Astrocyte of the cerebellum (primary cell): ENCODE measurements at regions not wholly inside any gene's neighbourhood (a gene's known extent, or its start where the extent isn't known, plus 50 kb on each side); places are given as distances from the start of the nearest gene placed in this dataset.
"Not testable (repeated sequence)": the region's sequence is repeated elsewhere in the genome, so short reads cannot be mapped to it uniquely, and the experiment has no call there.

ENCODE experiments used
- DNase-seq: peaks from one replicate; pipeline ENCODE4 v3.0.0-alpha.2; 2011; ENCODE audit warnings: low read depth
- H3K4me3 ChIP-seq: 2 replicates; pipeline ENCODE4 v1.5.1; 2011; ENCODE audit warnings: mild to moderate bottlenecking, low read depth, low read length, moderate library complexity
- CTCF ChIP-seq: IDR thresholded peaks from 2 replicates; pipeline ENCODE4 v1.5.1; 2012; ENCODE audit warnings: low read length, low read depth, moderate library complexity, mild to moderate bottlenecking; ENCODE audit errors: missing control alignments
- in situ Hi-C: cut with HindIII; loops from 2 replicates; pipeline ENCODE4 v1.10.0; 2017; ENCODE audit warnings: low sequenced_read_pairs

- TF ChIP-seq CTCF, result no peak
- in situ Hi-C loops, result no loop called here
- no peak for DNase-seq
- no peak overlapping the region for H3K4me3 ChIP-seq
Observed at GRCh38 chr1:212166244-212166643, 119.0 kb upstream of the PPP2R5A start.

GRCh38 chr1:212166644-212167043 is 118.6 kb upstream of the PPP2R5A start:
- in situ Hi-C loops, result no loop called here
- DNase-seq, result no peak
- TF ChIP-seq CTCF, result no peak
- H3K4me3 ChIP-seq, result no peak overlapping the region

GRCh38 chr1:212167098-212167497 is 118.1 kb upstream of the PPP2R5A start:
- no peak for DNase-seq
- H3K4me3 ChIP-seq, result no peak overlapping the region
- no peak for TF ChIP-seq CTCF
- in situ Hi-C loops, result no loop called here

- TF ChIP-seq CTCF, result no peak
- in situ Hi-C loops, result no loop called here
Observed at GRCh38 chr1:212173567-212173966, 111.6 kb upstream of the PPP2R5A start.

GRCh38 chr1:212174295-212174694 is 110.9 kb upstream of the PPP2R5A start:
- DNase-seq, H3K4me3 ChIP-seq, in situ Hi-C loops: not testable (repeated sequence)

More at GRCh38 chr1:212173567-212173966, 111.6 kb upstream of the PPP2R5A start:
- DNase-seq, result no peak
- no peak overlapping the region for H3K4me3 ChIP-seq

GRCh38 chr1:212177542-212177941 is 107.7 kb upstream of the PPP2R5A start:
- TF ChIP-seq CTCF, result no peak
- no peak overlapping the region for H3K4me3 ChIP-seq
- in situ Hi-C loops, result no loop called here
- no peak for DNase-seq

GRCh38 chr1:212178851-212179250 is 106.4 kb upstream of the PPP2R5A start:
- no peak overlapping the region for H3K4me3 ChIP-seq
- TF ChIP-seq CTCF, result no peak
- in situ Hi-C loops, result no loop called here
- DNase-seq, result no peak
